CD14-positive monocyte (primary cell): ENCODE measurements at regions not wholly inside any gene's neighbourhood (a gene's known extent, or its start where the extent isn't known, plus 50 kb on each side); places are given as distances from the start of the nearest gene placed in this dataset.

ENCODE experiments used
- DNase-seq, 3 donors: peaks; one replicate each; pipeline ENCODE4 v3.0.0-alpha.2; 2011 to 2022
- H2AFZ ChIP-seq: 2 replicates; pipeline ENCODE4 v1.6.0; 2012; ENCODE audit warnings: mild to moderate bottlenecking, low read depth, low read length, inconsistent platforms; ENCODE audit not compliant: insufficient read depth, poor library complexity, severe bottlenecking
- H3K27ac ChIP-seq, 2 donors: 1 replicate in 1 of 2; 2 replicates in 1 of 2; pipeline ENCODE4 v1.5.1; 2012 to 2013; ENCODE audit warnings: low read length in 2 of 2, control low read depth in 1 of 2, inconsistent platforms in 1 of 2, low read depth in 1 of 2, mild to moderate bottlenecking in 1 of 2
- H3K27me3 ChIP-seq, 2 donors: one replicate each; pipeline versions ENCODE4 v1.6.0 to v1.6.1; 2011 to 2013; ENCODE audit warnings: low read length in 2 of 2; ENCODE audit not compliant: control insufficient read depth in 2 of 2, insufficient read depth in 2 of 2
- H3K36me3 ChIP-seq, 2 donors: replicated peaks in 1 of 2; 1 replicate in 1 of 2; 2 replicates in 1 of 2; pipeline versions ENCODE4 v1.5.1 to v1.6.1; 2012 to 2013; ENCODE audit warnings: low read length in 2 of 2, control low read depth in 1 of 2, inconsistent platforms in 1 of 2, mild to moderate bottlenecking in 1 of 2; ENCODE audit not compliant: insufficient read depth in 2 of 2, control insufficient read depth in 1 of 2
- H3K4me1 ChIP-seq, 2 donors: 1 replicate in 1 of 2; 2 replicates in 1 of 2; pipeline versions ENCODE4 v1.5.1 to v1.6.1; 2012 to 2013; ENCODE audit warnings: low read length in 2 of 2, control low read depth in 1 of 2, inconsistent platforms in 1 of 2, mild to moderate bottlenecking in 1 of 2, moderate library complexity in 1 of 2; ENCODE audit not compliant: insufficient read depth in 2 of 2, control insufficient read depth in 1 of 2
- H3K4me2 ChIP-seq: replicated peaks from 2 replicates; pipeline ENCODE3; 2012; ENCODE audit warnings: low read length, moderate library complexity, mild to moderate bottlenecking; ENCODE audit not compliant: poor library complexity, severe bottlenecking; ENCODE audit errors: extremely low read depth
- H3K4me3 ChIP-seq, 3 experiments: fragments of 200-600 bp in 1 of 3; sonication (generic) in 1 of 3; replicated peaks in 1 of 3; 1 replicate in 2 of 3; 2 replicates in 1 of 3; pipeline ENCODE4 v1.5.1; 2011 to 2013; ENCODE audit warnings: low read length in 3 of 3, mild to moderate bottlenecking in 3 of 3, control low read depth in 2 of 3, low read depth in 2 of 3, inconsistent platforms in 1 of 3, moderate library complexity in 1 of 3
- H3K79me2 ChIP-seq: 2 replicates; pipeline ENCODE4 v1.6.0; 2012; ENCODE audit warnings: mild to moderate bottlenecking, control low read depth, inconsistent platforms, low read length, moderate library complexity; ENCODE audit not compliant: insufficient read depth
- H3K9ac ChIP-seq: 2 replicates; pipeline ENCODE4 v1.6.0; 2017; ENCODE audit warnings: low read length, mild to moderate bottlenecking; ENCODE audit not compliant: insufficient read depth, poor library complexity, severe bottlenecking
- H3K9me3 ChIP-seq, 2 donors: replicated peaks in 1 of 2; 1 replicate in 1 of 2; 2 replicates in 1 of 2; pipeline versions ENCODE4 v1.5.1 to v1.6.1; 2012 to 2013; ENCODE audit warnings: low read length in 2 of 2, control low read depth in 1 of 2; ENCODE audit not compliant: control insufficient read depth in 1 of 2, insufficient read depth in 1 of 2
- H4K20me1 ChIP-seq: 2 replicates; pipeline ENCODE4 v1.6.0; 2012; ENCODE audit warnings: mild to moderate bottlenecking, low read length, control low read depth, moderate library complexity; ENCODE audit not compliant: insufficient read depth
- H3K27ac Mint-ChIP-seq, 7 donors: one replicate each; pipeline ENCODE4 v1.8.0; 2020; ENCODE audit warnings: mild to moderate bottlenecking in 7 of 7, mixed read lengths in 7 of 7, moderate library complexity in 6 of 7, inconsistent platforms in 2 of 7
- H3K27me3 Mint-ChIP-seq, 3 donors: one replicate each; pipeline ENCODE4 v1.8.0; 2021 to 2022; ENCODE audit warnings: low read depth in 3 of 3, mild to moderate bottlenecking in 3 of 3, mixed read lengths in 3 of 3, moderate library complexity in 3 of 3, inconsistent platforms in 1 of 3
- H3K36me3 Mint-ChIP-seq, 2 donors: one replicate each; pipeline ENCODE4 v1.8.0; 2020; ENCODE audit warnings: mixed read lengths in 2 of 2, inconsistent platforms in 1 of 2, mild to moderate bottlenecking in 1 of 2
- H3K4me1 Mint-ChIP-seq: one replicate; pipeline ENCODE4 v1.8.0; 2020; ENCODE audit warnings: mild to moderate bottlenecking, mixed read lengths
- H3K4me3 Mint-ChIP-seq, 2 donors: one replicate each; pipeline ENCODE4 v1.8.0; 2020; ENCODE audit warnings: mild to moderate bottlenecking in 2 of 2, mixed read lengths in 2 of 2, moderate library complexity in 1 of 2
- H3K9me3 Mint-ChIP-seq, 7 donors: one replicate each; pipeline ENCODE4 v1.8.0; 2020 to 2022; ENCODE audit warnings: mixed read lengths in 7 of 7, mild to moderate bottlenecking in 6 of 7, moderate library complexity in 6 of 7, inconsistent platforms in 2 of 7
- WGBS: methylation state at CpG from one replicate; pipeline ENCODE4 v1.1.5; 2013; ENCODE audit warnings: missing lambda C conversion rate; ENCODE audit not compliant: insufficient coverage; 5-methylcytosine and 5-hydroxymethylcytosine counted together
- intact Hi-C, 2 donors: fragments of 100-400 bp; cut with micrococcal nuclease; formaldehyde crosslinking; loops; one replicate each; pipeline versions ENCODE4 v1.15.0 to v1.15.1; 2023
- TF ChIP-seq, protein P1 (sequence below): fragments of 200-600 bp; IDR thresholded peaks from one replicate; pipeline ENCODE4 v1.8.0; 2022; ENCODE audit warnings: antibody characterized with exemption, mild to moderate bottlenecking

DNA sequence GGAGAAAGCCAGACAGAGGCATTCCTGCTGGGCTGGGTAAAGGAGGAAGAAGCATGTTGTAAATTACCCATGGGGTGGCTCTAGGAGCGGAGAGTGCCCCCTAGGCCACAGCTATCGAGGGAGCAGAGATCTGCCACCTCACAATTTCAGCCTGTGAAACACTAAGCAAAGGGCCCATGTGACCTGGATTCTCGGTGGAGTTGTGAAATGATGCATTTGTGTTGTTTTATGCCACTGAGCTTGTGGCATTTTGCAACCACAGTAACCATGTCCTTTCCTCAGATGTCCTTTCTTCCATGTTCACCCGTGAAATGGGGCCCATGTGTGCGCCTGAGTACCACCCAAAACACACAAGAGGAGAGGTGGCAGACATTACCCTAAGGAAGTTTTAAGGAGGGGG is 159.3 kb downstream of the SYK start:
- Mint-ChIP-seq H3K4me1 (peaks cover 7% of the 10 kb centered on the region), H3K27ac (no peak overlapping the region), H3K27me3 (peaks cover 6 to 13% (median 6%) of the 10 kb centered on the region in 3 donors), H3K9me3 (peaks cover 4 to 10% (median 6%) of the 10 kb centered on the region in 7 donors), H3K4me3 (no peak overlapping the region), H3K36me3 (no peaks in the 10 kb centered on the region)
- TF ChIP-seq, protein P1, sequence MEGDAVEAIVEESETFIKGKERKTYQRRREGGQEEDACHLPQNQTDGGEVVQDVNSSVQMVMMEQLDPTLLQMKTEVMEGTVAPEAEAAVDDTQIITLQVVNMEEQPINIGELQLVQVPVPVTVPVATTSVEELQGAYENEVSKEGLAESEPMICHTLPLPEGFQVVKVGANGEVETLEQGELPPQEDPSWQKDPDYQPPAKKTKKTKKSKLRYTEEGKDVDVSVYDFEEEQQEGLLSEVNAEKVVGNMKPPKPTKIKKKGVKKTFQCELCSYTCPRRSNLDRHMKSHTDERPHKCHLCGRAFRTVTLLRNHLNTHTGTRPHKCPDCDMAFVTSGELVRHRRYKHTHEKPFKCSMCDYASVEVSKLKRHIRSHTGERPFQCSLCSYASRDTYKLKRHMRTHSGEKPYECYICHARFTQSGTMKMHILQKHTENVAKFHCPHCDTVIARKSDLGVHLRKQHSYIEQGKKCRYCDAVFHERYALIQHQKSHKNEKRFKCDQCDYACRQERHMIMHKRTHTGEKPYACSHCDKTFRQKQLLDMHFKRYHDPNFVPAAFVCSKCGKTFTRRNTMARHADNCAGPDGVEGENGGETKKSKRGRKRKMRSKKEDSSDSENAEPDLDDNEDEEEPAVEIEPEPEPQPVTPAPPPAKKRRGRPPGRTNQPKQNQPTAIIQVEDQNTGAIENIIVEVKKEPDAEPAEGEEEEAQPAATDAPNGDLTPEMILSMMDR, result no peak
- no peak overlapping the region for H3K27ac ChIP-seq
- no peaks in the 10 kb centered on the region for H4K20me1 ChIP-seq
- no peaks in the 10 kb centered on the region for H3K36me3 ChIP-seq
- H3K4me2 ChIP-seq, result no peak overlapping the region
- 42% methylated on average over 2 of the region's 5 CpGs for WGBS
- H3K9ac ChIP-seq, result no peak overlapping the region
- H2AFZ ChIP-seq, result no peak overlapping the region
- no peaks in the 10 kb centered on the region for H3K4me1 ChIP-seq
- DNase-seq, result no peak
- intact Hi-C loops, result no loop called here
- H3K27me3 ChIP-seq, result no peaks in the 10 kb centered on the region
- H3K9me3 ChIP-seq, result no peaks in the 10 kb centered on the region
- H3K4me3 ChIP-seq, result no peak overlapping the region
- no peaks in the 10 kb centered on the region for H3K79me2 ChIP-seq

DNA sequence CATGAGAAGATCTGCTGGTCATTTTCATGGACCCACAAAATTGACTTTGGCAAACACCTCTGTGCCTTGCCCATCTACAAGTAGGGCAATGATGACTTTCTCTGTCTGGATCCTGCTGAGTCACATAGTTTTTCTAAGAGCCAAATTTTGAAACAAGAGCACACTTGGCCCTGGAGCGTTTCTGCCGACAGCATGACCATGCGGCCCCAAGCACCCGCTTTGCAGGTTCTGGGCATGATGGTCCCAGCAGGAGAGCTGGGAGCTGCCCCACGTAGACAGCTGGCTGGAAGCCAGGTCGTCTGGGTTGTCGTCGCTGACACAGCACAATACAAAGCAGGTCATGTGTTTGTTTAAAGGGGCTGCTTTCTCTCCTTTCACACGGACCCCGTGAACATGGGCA is 159.8 kb downstream of the SYK start:
- H3K36me3 ChIP-seq, result no peaks in the 10 kb centered on the region
- peaks cover 6 to 13% (median 6%) of the 10 kb centered on the region in 3 donors for H3K27me3 Mint-ChIP-seq
- no peak overlapping the region for H2AFZ ChIP-seq
- peaks cover 7% of the 10 kb centered on the region for H3K4me1 Mint-ChIP-seq
- H3K9me3 Mint-ChIP-seq, result peaks cover 4 to 10% (median 6%) of the 10 kb centered on the region in 7 donors
- DNase-seq, result no peak
- WGBS, result 62% methylated on average over 10 of the region's 10 CpGs
- no peaks in the 10 kb centered on the region for H4K20me1 ChIP-seq
- H3K79me2 ChIP-seq, result no peaks in the 10 kb centered on the region
- H3K4me3 Mint-ChIP-seq, result no peak overlapping the region
- H3K27ac ChIP-seq, result no peak overlapping the region
- H3K27me3 ChIP-seq, result no peaks in the 10 kb centered on the region
- no peak overlapping the region for H3K4me2 ChIP-seq
- no peaks in the 10 kb centered on the region for H3K36me3 Mint-ChIP-seq
- TF ChIP-seq, protein P1, result no peak
- no peaks in the 10 kb centered on the region for H3K4me1 ChIP-seq
- intact Hi-C loops, result no loop called here
- H3K27ac Mint-ChIP-seq, result no peak overlapping the region
- H3K9ac ChIP-seq, result no peak overlapping the region
- no peak overlapping the region for H3K4me3 ChIP-seq
- no peaks in the 10 kb centered on the region for H3K9me3 ChIP-seq
